C4-2B (cell line): ENCODE measurements at regions not wholly inside any gene's neighbourhood (a gene's known extent, or its start where the extent isn't known, plus 50 kb on each side); places are given as distances from the start of the nearest gene placed in this dataset.

Source experiments
- H3K27ac ChIP-seq: fragments of 450-650 bp; 2 replicates; pipeline ENCODE4 v1.5.1; 2017
- ZFX ChIP-seq: fragments of 450-650 bp; IDR thresholded peaks from 2 replicates; pipeline ENCODE4 v1.6.1; 2017
- TF ChIP-seq, protein P1 (sequence below): fragments of 450-650 bp; conservative IDR thresholded peaks from 2 replicates; pipeline ENCODE4 v1.5.1; 2017; ENCODE audit warnings: mild to moderate bottlenecking

DNA sequence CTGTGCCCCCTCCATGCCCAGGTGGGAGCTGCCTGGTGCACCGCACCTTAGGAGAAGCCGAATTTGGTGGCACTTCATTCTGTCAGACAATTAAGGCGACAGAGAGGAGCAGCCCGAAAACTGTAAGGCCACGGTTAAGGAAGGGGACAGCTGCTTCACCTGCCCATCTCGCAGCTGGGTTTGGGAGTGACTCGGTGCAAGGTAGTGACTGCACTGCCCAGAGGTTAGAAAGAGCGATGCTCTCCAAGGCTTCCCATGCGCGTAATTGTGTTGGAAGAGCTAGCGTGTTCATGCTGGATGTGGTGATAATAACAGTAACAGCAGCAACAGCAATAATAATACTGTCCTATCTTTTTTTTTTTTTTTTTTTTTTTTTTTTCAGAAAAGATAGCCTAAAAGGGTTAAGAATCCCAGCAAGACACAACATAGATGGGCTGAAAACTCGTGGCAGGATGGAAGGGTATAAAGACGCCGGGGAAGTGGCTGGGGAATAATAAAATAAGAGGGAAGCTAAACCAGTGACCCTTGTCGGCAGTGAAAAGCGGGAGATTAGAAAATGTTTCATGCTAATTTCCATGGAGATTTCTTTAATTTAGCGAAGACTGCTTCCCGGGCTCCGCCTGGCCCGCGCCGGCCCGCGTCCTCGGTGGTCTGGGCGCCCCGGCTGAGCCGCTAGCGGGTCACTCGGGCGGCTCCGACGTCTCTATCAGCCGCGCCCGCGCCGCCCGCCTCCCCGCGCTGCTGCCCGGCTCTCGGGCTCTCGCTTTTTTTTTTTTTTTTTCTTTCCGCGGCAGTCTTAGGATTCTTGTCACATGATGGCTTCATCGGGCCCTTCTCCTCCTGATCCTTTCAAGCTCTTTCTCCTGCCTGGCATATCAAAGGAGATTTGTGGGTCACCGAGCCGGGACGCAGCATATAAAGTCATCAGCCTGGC is 617.1 kb downstream of the NR2F2 start:
- H3K27ac ChIP-seq = no peak overlapping the region
- TF ChIP-seq ZFX = no peak

DNA sequence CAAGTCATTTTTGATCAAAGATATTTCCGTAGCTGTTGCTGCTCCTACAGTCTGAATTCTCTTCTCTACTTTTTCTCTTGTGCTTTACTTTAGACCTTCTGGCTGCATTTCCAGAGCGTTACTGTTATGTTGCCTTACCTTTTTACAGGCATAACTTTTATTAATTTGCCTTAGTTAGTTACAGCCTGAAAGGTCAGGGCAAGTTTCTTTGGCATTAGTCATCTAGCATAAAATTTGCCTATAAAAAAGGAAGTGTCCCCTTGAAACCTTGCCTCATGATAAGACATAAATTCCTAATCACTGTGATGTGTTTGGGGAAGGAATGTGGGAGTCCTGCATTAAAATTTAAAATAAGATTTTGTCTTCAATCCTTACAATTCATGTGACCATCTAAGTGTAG is 618.5 kb downstream of the NR2F2 start:
- TF ChIP-seq ZFX = no peak
- TF ChIP-seq, protein P1, sequence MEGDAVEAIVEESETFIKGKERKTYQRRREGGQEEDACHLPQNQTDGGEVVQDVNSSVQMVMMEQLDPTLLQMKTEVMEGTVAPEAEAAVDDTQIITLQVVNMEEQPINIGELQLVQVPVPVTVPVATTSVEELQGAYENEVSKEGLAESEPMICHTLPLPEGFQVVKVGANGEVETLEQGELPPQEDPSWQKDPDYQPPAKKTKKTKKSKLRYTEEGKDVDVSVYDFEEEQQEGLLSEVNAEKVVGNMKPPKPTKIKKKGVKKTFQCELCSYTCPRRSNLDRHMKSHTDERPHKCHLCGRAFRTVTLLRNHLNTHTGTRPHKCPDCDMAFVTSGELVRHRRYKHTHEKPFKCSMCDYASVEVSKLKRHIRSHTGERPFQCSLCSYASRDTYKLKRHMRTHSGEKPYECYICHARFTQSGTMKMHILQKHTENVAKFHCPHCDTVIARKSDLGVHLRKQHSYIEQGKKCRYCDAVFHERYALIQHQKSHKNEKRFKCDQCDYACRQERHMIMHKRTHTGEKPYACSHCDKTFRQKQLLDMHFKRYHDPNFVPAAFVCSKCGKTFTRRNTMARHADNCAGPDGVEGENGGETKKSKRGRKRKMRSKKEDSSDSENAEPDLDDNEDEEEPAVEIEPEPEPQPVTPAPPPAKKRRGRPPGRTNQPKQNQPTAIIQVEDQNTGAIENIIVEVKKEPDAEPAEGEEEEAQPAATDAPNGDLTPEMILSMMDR = no peak
- H3K27ac ChIP-seq = no peak overlapping the region

DNA sequence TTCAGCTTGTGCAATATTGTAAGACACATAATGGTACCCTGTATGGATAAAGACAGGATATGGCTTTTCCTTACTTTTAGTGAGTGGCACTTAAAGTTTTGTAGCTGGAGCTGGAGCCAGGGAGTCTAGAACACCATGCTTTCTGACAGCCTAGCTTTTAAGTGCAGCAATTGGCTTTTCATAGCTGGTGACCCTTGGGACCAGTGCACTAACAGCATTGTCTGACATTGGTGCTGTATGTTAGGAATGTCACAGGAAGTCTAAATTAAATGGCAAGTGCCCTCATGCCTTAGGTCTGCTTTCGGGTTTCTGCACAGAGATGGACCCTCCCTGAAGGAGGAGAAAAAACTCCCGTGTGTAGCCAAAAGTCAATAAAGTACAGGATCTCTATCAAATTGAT is 628.2 kb downstream of the NR2F2 start:
- no peak for TF ChIP-seq ZFX
- TF ChIP-seq, protein P1 = no peak

DNA sequence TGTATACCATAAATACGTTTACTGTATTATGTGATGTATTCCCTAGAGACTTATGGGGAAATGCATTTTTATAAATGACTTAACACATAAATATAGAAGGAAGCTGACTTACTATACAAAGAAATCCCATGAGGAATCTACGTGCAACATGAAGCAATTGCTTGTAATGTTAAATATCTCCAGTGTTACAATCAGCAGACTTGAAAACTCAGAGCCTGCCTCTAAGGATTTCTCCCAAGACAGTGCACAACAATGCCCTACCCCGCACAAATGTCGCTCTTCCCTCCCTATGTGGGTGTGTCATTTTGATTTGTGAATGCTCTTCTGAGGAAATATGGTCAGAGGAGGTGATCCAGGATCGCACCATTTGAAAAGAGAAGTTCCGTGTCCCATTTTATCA is 629.0 kb downstream of the NR2F2 start:
- TF ChIP-seq, protein P1 = no peak
- no peak for TF ChIP-seq ZFX
- H3K27ac ChIP-seq = no peak overlapping the region

More for the DNA sequence above, 628.2 kb downstream of the NR2F2 start:
- no peak overlapping the region for H3K27ac ChIP-seq

DNA sequence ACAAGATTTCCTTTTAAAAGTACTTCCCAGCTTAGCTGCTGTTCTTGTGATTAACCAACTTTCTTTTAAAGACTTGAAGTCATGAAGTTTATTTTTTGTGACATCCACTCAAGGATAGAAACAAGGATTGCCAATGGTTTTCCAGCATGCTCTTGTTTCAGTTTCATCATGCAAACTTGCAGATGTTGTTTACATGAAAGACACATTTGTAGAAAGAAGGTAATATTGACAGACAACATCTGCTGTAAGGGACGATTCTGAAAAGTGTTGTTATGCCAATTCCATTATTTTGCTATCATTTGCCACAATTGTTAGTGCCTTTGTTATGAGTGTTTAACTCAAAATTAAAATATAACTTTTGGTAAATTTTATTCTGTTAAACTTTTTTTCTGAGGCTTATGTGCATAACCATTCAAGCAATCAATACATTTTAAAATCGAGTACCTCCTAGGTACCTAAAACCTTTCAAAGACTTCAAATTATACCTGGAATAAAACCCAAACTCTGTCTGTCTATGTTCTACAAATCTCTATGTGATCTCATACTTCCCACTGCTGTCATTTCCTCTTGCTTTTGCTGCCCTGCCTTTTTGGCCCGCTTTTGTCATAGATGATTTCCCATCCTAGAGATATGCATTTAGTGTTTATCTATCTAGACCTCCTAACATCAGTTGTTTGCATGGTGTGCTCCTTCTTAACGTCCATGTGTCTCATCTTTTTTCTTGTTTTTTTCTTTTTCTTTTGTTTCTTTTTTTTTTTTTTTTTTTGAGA is 630.4 kb downstream of the NR2F2 start:
- TF ChIP-seq ZFX = no peak
- TF ChIP-seq, protein P1 = no peak
- H3K27ac ChIP-seq = no peak overlapping the region

DNA sequence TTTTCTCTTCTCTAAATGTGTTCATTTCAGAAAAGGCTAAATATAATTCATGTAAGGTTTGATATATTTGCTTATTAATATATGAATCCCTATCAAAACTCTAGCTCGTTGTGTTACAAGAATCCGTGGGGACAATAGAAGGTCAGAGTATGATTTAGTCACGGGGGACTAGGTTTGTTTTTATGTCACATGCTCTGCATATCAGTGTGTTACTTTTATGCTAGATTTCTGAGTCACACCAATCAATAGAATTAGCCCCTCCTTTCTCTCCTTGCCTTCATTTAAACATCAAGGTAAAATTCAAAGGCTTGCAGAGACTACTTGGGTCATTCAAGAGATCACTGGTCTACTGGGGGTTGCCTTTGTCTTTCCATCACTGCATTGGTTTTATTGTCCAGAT is 636.1 kb downstream of the NR2F2 start:
- H3K27ac ChIP-seq = no peak overlapping the region
- TF ChIP-seq, protein P1 = no peak
- no peak for TF ChIP-seq ZFX

DNA sequence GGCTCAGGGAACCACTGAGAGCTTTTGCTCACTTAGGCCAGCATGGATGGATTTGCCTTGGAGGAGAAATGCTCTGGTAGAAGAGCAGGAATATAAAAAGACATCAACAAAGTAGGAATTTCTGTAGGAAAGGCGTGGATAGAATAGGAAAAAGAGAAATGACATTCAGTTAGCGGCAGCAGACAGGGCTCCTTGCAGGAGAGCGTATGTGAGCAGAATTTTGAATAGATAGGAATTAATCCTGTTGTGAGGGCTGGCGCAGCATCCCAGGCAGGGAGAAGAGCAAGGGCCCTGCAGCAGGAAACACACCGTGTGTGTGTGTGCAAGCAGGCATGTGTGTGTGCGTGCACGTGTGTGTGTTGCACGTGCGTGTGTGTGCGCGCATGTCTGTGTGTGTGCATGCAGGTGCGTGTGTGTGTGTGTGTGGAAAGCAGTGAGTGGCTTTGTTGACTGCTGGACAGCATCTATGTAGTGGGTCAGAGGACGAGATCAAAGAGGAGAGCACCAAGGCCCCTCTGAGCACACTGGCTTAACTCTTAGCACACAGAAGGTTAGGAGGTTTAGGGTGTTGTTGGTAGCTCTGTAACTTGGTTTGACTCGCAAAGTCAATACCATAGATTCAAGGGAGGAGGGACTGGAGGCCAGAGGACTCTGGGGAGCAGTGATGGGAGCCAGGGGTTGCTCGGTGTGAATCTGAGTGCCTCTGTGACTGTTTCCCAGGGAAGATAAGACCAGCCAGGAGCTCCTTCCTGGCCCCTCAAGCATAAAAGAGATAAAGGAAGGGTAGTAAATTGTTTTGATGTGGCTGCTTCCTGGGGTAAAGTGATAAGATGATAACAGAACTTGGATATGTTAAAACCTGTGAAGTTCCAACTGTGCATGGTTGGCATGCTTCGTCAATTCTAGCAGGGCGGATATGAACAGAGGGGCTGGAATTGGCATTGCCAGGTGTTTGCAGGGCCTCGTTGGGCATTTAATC is 639.5 kb downstream of the NR2F2 start:
- H3K27ac ChIP-seq = no peak overlapping the region
- TF ChIP-seq ZFX = no peak
- TF ChIP-seq, protein P1 = no peak
